ENCODE measurements at regions not wholly inside any gene's neighbourhood (a gene's known extent, or its start where the extent isn't known, plus 50 kb on each side); places are given as distances from the start of the nearest gene placed in this dataset.
"Not testable (repeated sequence)": the region's sequence is repeated elsewhere in the genome, so short reads cannot be mapped to it uniquely, and the experiment has no call there.

DNA sequence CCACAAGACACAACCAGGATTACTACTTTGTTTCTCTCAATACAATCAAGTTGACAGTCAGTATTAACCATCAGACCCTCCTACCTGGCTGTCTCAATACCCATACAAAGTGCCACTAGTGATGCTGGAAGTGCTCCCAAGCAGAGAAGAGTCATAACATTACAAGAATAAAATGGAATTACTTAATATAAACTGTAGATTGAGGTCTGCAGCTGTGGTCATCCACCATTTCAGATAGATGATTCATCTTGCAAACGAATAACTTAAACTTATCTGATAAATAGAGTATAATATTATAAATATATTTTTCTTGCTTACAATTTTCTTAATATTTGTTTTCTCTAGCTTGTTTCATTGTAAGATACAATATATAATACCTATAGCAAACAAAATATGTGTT lies 1034.2 kb upstream of the PCDH10 start:
- Histone ChIP-seq H2AK5ac (ENCODE audit: insufficient read length, low read length) (no peak overlapping the region), H3K18ac (ENCODE audit: insufficient read length, low read depth, low read length) (no peak overlapping the region), H3K4me2 (ENCODE audit: insufficient read depth, insufficient read length, low read length) (no peak overlapping the region), H4K20me1 (ENCODE audit: control insufficient read depth, insufficient read depth, insufficient read length) (no peaks in the 10 kb centered on the region), H3T11ph (ENCODE audit: low read length) (no peak overlapping the region), H3K4me1 (ENCODE audit: insufficient read depth, low read length) (no peaks in the 10 kb centered on the region), H2BK120ac (ENCODE audit: low read depth, low read length, poor library complexity, severe bottlenecking) (no peak overlapping the region), H2BK15ac (ENCODE audit: low read depth, low read length) (no peak overlapping the region), H2AFZ (ENCODE audit: low read length) (no peak overlapping the region), H3K14ac (ENCODE audit: insufficient read depth, low read length) (no peak overlapping the region), H2BK5ac (ENCODE audit: insufficient read length, low read length) (no peak overlapping the region), H4K8ac (replicated peaks; ENCODE audit: insufficient read length, low read depth, low read length) (no peak overlapping the region), H4K5ac (ENCODE audit: insufficient read length, low read depth, low read length) (no peak overlapping the region), H4K91ac (ENCODE audit: insufficient read length, low read depth, low read length) (no peak overlapping the region), H3K9me3 (ENCODE audit: control insufficient read depth, low read depth, low read length) (no peaks in the 10 kb centered on the region), H3K56ac (ENCODE audit: insufficient read length, low read depth, low read length) (no peak overlapping the region), H3K79me2 (ENCODE audit: insufficient read depth, low read length) (no peaks in the 10 kb centered on the region), H3K27ac (ENCODE audit: insufficient read length, low read depth, low read length) (no peak overlapping the region), H3K4ac (ENCODE audit: low read depth, low read length) (no peak overlapping the region), H3K27me3 (ENCODE audit: insufficient read depth, low read length) (no peaks in the 10 kb centered on the region), H3K9ac (ENCODE audit: extremely low read depth, insufficient read length, low read length) (no peak overlapping the region), H3K23me2 (ENCODE audit: insufficient read length, low read depth, low read length, poor library complexity, severe bottlenecking) (no peaks in the 10 kb centered on the region), H2BK20ac (ENCODE audit: low read depth, low read length, poor library complexity, severe bottlenecking) (no peak overlapping the region), H3K23ac (ENCODE audit: insufficient read length, low read depth, low read length) (no peak overlapping the region), H3K79me1 (ENCODE audit: insufficient read depth, low read depth, low read length, poor library complexity, severe bottlenecking) (no peaks in the 10 kb centered on the region), H2BK12ac (ENCODE audit: insufficient read length, low read depth, low read length) (no peak overlapping the region)
- no peak overlapping the region for H3K4me3 Mint-ChIP-seq
- peaks cover 19 to 30% (median 20%) of the 10 kb centered on the region in 3 experiments for H3K36me3 Mint-ChIP-seq (ENCODE audit: insufficient read depth in 1 of 3, low read depth in 3 of 3)
- no peaks in the 10 kb centered on the region for H3K4me1 Mint-ChIP-seq
- peaks cover 3% of the 10 kb centered on the region for H3K27me3 Mint-ChIP-seq (ENCODE audit: low read depth)
- WGBS (ENCODE audit: extremely low coverage, insufficient read length, low lambda C conversion rate): no CpG with 5 or more reads among the region's 1 CpG
- H3K27ac Mint-ChIP-seq: no peak overlapping the region
- DNase-seq: no peak
- H3K9me3 Mint-ChIP-seq: peaks cover 16 to 18% of the 10 kb centered on the region in 2 experiments
- TF ChIP-seq, protein P1, sequence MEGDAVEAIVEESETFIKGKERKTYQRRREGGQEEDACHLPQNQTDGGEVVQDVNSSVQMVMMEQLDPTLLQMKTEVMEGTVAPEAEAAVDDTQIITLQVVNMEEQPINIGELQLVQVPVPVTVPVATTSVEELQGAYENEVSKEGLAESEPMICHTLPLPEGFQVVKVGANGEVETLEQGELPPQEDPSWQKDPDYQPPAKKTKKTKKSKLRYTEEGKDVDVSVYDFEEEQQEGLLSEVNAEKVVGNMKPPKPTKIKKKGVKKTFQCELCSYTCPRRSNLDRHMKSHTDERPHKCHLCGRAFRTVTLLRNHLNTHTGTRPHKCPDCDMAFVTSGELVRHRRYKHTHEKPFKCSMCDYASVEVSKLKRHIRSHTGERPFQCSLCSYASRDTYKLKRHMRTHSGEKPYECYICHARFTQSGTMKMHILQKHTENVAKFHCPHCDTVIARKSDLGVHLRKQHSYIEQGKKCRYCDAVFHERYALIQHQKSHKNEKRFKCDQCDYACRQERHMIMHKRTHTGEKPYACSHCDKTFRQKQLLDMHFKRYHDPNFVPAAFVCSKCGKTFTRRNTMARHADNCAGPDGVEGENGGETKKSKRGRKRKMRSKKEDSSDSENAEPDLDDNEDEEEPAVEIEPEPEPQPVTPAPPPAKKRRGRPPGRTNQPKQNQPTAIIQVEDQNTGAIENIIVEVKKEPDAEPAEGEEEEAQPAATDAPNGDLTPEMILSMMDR (conservative IDR thresholded peaks at IDR 0.05): no peak

DNA sequence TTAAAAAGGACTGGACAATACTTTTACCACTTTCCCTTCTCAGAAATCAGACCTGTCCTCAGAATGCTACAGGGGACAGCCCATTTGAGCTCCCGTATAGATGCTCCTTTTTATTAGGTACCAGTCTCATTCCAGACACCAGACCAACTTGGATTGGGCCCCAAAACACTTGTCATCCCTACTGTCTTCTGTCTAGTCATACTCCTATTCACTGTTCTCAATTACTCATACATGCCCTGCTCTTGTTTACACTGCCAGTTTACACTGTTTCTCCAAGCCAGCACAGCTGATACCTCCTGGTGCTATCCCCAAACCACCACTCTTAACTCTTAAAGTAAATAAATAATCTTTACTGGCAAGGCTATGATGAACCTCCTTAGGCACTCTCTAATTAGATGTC lies 1026.4 kb upstream of the PCDH10 start:
- Mint-ChIP-seq H3K27ac (peak overlapping the region in 1 of 3 experiments; percentile 85; a peak in 3 of 7 replicates), H3K36me3 (ENCODE audit: insufficient read depth in 1 of 3, low read depth in 3 of 3) (peaks cover 26 to 52% (median 41%) of the 10 kb centered on the region in 3 experiments)
- WGBS (ENCODE audit: extremely low coverage, insufficient read length, low lambda C conversion rate): no CpG with 5 or more reads among the region's 1 CpG

More for the DNA sequence above, 1026.4 kb upstream of the PCDH10 start:
- not testable (repeated sequence) for H2AFZ ChIP-seq (ENCODE audit: low read length); H3K56ac ChIP-seq (ENCODE audit: insufficient read length, low read depth, low read length); H2BK12ac ChIP-seq (ENCODE audit: insufficient read length, low read depth, low read length); H3K79me2 ChIP-seq (ENCODE audit: insufficient read depth, low read length); H3K14ac ChIP-seq (ENCODE audit: insufficient read depth, low read length); H3K27ac ChIP-seq (ENCODE audit: insufficient read length, low read depth, low read length); H4K91ac ChIP-seq (ENCODE audit: insufficient read length, low read depth, low read length); H3K23me2 ChIP-seq (ENCODE audit: insufficient read length, low read depth, low read length, poor library complexity, severe bottlenecking); H3K4me3 Mint-ChIP-seq; H3K4me2 ChIP-seq (ENCODE audit: insufficient read depth, insufficient read length, low read length); H2AK5ac ChIP-seq (ENCODE audit: insufficient read length, low read length); H3K27me3 Mint-ChIP-seq (ENCODE audit: low read depth); H4K5ac ChIP-seq (ENCODE audit: insufficient read length, low read depth, low read length); H3K79me1 ChIP-seq (ENCODE audit: insufficient read depth, low read depth, low read length, poor library complexity, severe bottlenecking); H3T11ph ChIP-seq (ENCODE audit: low read length); H2BK20ac ChIP-seq (ENCODE audit: low read depth, low read length, poor library complexity, severe bottlenecking); H4K20me1 ChIP-seq (ENCODE audit: control insufficient read depth, insufficient read depth, insufficient read length); H3K18ac ChIP-seq (ENCODE audit: insufficient read length, low read depth, low read length); H3K4ac ChIP-seq (ENCODE audit: low read depth, low read length); H3K27me3 ChIP-seq (ENCODE audit: insufficient read depth, low read length); H3K9ac ChIP-seq (ENCODE audit: extremely low read depth, insufficient read length, low read length); DNase-seq; H2BK5ac ChIP-seq (ENCODE audit: insufficient read length, low read length); H3K4me1 ChIP-seq (ENCODE audit: insufficient read depth, low read length); H4K8ac ChIP-seq (replicated peaks; ENCODE audit: insufficient read length, low read depth, low read length); H2BK120ac ChIP-seq (ENCODE audit: low read depth, low read length, poor library complexity, severe bottlenecking); H3K9me3 ChIP-seq (ENCODE audit: control insufficient read depth, low read depth, low read length); H2BK15ac ChIP-seq (ENCODE audit: low read depth, low read length); H3K23ac ChIP-seq (ENCODE audit: insufficient read length, low read depth, low read length)
- Mint-ChIP-seq H3K9me3 (peaks cover 29 to 33% of the 10 kb centered on the region in 2 experiments), H3K4me1 (peaks cover 45 to 53% of the 10 kb centered on the region in 2 experiments)
